IPS-15b (cell line): ENCODE measurements at regions not wholly inside any gene's neighbourhood (a gene's known extent, or its start where the extent isn't known, plus 50 kb on each side); places are given as distances from the start of the nearest gene placed in this dataset.
"Not testable (repeated sequence)": the region's sequence is repeated elsewhere in the genome, so short reads cannot be mapped to it uniquely, and the experiment has no call there.

Source experiments
- H3K27me3 ChIP-seq: one replicate; pipeline ENCODE4 v1.6.1; 2013; ENCODE audit warnings: low read length; ENCODE audit not compliant: control insufficient read depth, insufficient read depth
- H3K36me3 ChIP-seq: one replicate; pipeline ENCODE4 v1.6.1; 2013; ENCODE audit warnings: low read length; ENCODE audit not compliant: control insufficient read depth, insufficient read depth
- H3K4me1 ChIP-seq: one replicate; pipeline ENCODE4 v1.6.1; 2013; ENCODE audit warnings: mild to moderate bottlenecking, low read length; ENCODE audit not compliant: control insufficient read depth, insufficient read depth
- H3K4me3 ChIP-seq: one replicate; pipeline ENCODE4 v1.5.1; 2013; ENCODE audit warnings: low read depth, low read length
- H3K9ac ChIP-seq: one replicate; pipeline ENCODE4 v1.6.1; 2013; ENCODE audit warnings: low read depth, mild to moderate bottlenecking, low read length
- H3K9me3 ChIP-seq: one replicate; pipeline ENCODE4 v1.6.1; 2013; ENCODE audit warnings: mild to moderate bottlenecking, low read length; ENCODE audit not compliant: control insufficient read depth, insufficient read depth

GRCh38 chr9:65426813-65427212, 141.8 kb upstream of the FOXD4L5 start:
- H3K4me3 ChIP-seq, H3K9ac ChIP-seq, H3K36me3 ChIP-seq, H3K4me1 ChIP-seq, H3K27me3 ChIP-seq: not testable (repeated sequence)
- peaks cover 12% of the 10 kb centered on the region for H3K9me3 ChIP-seq

GRCh38 chr9:65426231-65426630, 141.2 kb upstream of the FOXD4L5 start:
- no peaks in the 10 kb centered on the region for H3K27me3 ChIP-seq
- no peak overlapping the region for H3K9ac ChIP-seq
- H3K36me3 ChIP-seq: no peaks in the 10 kb centered on the region
- no peak overlapping the region for H3K4me3 ChIP-seq
- no peaks in the 10 kb centered on the region for H3K4me1 ChIP-seq
- peaks cover 12% of the 10 kb centered on the region for H3K9me3 ChIP-seq

- H3K4me3 ChIP-seq, H3K36me3 ChIP-seq: not testable (repeated sequence)
- H3K9me3 ChIP-seq: peaks cover 12% of the 10 kb centered on the region
Measured at GRCh38 chr9:65425183-65425582, 140.2 kb upstream of the FOXD4L5 start.

GRCh38 chr9:65424437-65424984, 139.5 kb upstream of the FOXD4L5 start:
- H3K36me3 ChIP-seq, H3K9me3 ChIP-seq, H3K9ac ChIP-seq, H3K4me1 ChIP-seq, H3K27me3 ChIP-seq, H3K4me3 ChIP-seq: not testable (repeated sequence)

More at GRCh38 chr9:65425183-65425582, 140.2 kb upstream of the FOXD4L5 start:
- not testable (repeated sequence) for H3K4me1 ChIP-seq, H3K27me3 ChIP-seq, H3K9ac ChIP-seq

- not testable (repeated sequence) for H3K9ac ChIP-seq, H3K4me3 ChIP-seq, H3K27me3 ChIP-seq, H3K9me3 ChIP-seq, H3K36me3 ChIP-seq, H3K4me1 ChIP-seq
Measured at GRCh38 chr9:65423691-65424436, 138.9 kb upstream of the FOXD4L5 start.

- H3K9ac ChIP-seq, H3K36me3 ChIP-seq, H3K9me3 ChIP-seq, H3K4me1 ChIP-seq, H3K4me3 ChIP-seq, H3K27me3 ChIP-seq: not testable (repeated sequence)
Measured at GRCh38 chr9:65422966-65423690, 138.1 kb upstream of the FOXD4L5 start.

GRCh38 chr9:65421486-65421885, 136.5 kb upstream of the FOXD4L5 start:
- not testable (repeated sequence) for H3K9ac ChIP-seq, H3K27me3 ChIP-seq, H3K9me3 ChIP-seq, H3K4me3 ChIP-seq, H3K36me3 ChIP-seq, H3K4me1 ChIP-seq

- Histone ChIP-seq H3K9me3 (peaks cover 3% of the 10 kb centered on the region), H3K4me3 (no peak overlapping the region), H3K36me3 (no peaks in the 10 kb centered on the region), H3K9ac (no peak overlapping the region), H3K4me1 (no peaks in the 10 kb centered on the region), H3K27me3 (no peaks in the 10 kb centered on the region)
Measured at GRCh38 chr9:65420771-65421170, 135.8 kb upstream of the FOXD4L5 start.

- not testable (repeated sequence) for H3K4me1 ChIP-seq, H3K9ac ChIP-seq, H3K9me3 ChIP-seq, H3K4me3 ChIP-seq, H3K27me3 ChIP-seq, H3K36me3 ChIP-seq
Measured at GRCh38 chr9:65418966-65419365, 134.0 kb upstream of the FOXD4L5 start.

GRCh38 chr9:65416948-65417347, 131.9 kb upstream of the FOXD4L5 start:
- H3K9ac ChIP-seq, H3K9me3 ChIP-seq: not testable (repeated sequence)

GRCh38 chr9:65414249-65414648, 129.2 kb upstream of the FOXD4L5 start:
- not testable (repeated sequence) for H3K36me3 ChIP-seq, H3K9me3 ChIP-seq, H3K27me3 ChIP-seq, H3K4me3 ChIP-seq, H3K4me1 ChIP-seq, H3K9ac ChIP-seq

More at GRCh38 chr9:65416948-65417347, 131.9 kb upstream of the FOXD4L5 start:
- not testable (repeated sequence) for H3K4me3 ChIP-seq, H3K36me3 ChIP-seq, H3K4me1 ChIP-seq, H3K27me3 ChIP-seq

- H3K4me1 ChIP-seq, H3K4me3 ChIP-seq, H3K27me3 ChIP-seq, H3K36me3 ChIP-seq, H3K9ac ChIP-seq, H3K9me3 ChIP-seq: not testable (repeated sequence)
Measured at GRCh38 chr9:65413371-65413770, 128.4 kb upstream of the FOXD4L5 start.
